ENCODE measurements at regions not wholly inside any gene's neighbourhood (a gene's known extent, or its start where the extent isn't known, plus 50 kb on each side); places are given as distances from the start of the nearest gene placed in this dataset.

DNA sequence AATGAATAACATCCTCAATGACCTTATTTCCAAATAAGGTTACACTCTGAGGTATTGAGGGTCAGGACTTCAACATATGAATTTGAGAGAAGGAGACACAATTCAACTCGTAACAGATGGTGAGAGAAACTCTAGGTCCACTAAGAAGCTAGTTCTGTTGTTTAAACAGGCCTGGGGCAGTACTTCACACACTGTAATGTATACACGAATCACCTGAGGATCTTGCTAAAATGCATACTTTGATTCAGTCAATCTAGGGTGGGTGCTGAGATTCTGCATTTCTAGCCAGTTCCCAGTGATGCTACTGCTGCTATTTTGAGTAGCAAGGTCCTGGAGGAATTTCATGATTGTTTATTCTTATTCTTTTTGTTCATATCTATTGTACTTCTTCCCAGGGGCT, 186.8 kb downstream of the SATB1 start:
- TF ChIP-seq, protein P1, sequence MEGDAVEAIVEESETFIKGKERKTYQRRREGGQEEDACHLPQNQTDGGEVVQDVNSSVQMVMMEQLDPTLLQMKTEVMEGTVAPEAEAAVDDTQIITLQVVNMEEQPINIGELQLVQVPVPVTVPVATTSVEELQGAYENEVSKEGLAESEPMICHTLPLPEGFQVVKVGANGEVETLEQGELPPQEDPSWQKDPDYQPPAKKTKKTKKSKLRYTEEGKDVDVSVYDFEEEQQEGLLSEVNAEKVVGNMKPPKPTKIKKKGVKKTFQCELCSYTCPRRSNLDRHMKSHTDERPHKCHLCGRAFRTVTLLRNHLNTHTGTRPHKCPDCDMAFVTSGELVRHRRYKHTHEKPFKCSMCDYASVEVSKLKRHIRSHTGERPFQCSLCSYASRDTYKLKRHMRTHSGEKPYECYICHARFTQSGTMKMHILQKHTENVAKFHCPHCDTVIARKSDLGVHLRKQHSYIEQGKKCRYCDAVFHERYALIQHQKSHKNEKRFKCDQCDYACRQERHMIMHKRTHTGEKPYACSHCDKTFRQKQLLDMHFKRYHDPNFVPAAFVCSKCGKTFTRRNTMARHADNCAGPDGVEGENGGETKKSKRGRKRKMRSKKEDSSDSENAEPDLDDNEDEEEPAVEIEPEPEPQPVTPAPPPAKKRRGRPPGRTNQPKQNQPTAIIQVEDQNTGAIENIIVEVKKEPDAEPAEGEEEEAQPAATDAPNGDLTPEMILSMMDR (IDR thresholded peaks at IDR 0.05; ENCODE audit: insufficient read depth, low read depth, low read length), result no peak
- Histone ChIP-seq H3K27me3 (ENCODE audit: control insufficient read depth, insufficient read depth, low read length) (no peaks in the 10 kb centered on the region), H3K36me3 (ENCODE audit: control insufficient read depth, insufficient read depth, low read length) (no peaks in the 10 kb centered on the region), H3K4me3 (ENCODE audit: low read depth, low read length) (no peak overlapping the region)
- no peak for DNase-seq (ENCODE audit: low read depth)
- POLR2A ChIA-PET, result no interaction called here
- CTCF ChIA-PET, result no interaction called here

DNA sequence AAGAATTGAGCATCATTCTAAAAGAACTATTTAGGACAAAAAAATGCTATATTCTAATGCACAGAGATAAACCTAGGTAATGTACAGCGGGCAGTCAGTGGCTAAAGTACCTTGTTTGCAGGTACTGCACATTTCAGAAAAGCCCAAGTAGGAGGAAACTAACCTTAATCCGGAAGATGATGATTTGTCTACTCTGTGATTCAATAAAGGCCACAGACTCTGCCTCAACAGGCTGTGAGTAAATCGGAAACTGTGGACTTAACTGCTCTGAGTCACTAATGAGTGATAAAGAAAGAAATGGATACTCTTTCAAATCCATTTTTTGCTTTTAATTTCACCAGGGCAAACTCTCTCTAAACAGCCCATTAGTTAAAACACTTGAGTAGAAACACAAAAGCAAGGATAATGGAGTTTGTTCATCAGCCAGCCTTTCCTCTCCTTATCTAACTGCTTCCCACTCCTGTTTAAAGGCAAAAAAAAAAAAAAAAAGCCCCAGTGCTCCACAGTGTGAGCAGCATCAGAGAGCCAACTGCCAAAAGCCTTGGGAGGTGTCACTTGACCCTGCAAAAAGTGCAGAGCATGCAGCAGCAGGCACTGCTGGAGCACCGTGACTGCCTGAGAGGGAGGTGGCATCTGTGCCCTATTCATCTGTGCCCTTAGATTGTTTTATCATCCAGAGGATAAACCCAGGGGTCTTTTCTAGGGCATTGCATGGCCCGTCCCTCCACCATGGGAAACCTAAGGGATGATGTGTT, 187.7 kb downstream of the SATB1 start:
- CTCF ChIA-PET, result no interaction called here
- POLR2A ChIA-PET, result no interaction called here
- no peak for DNase-seq (ENCODE audit: low read depth)

GRCh38 chr3:18236726-18237125, 188.4 kb downstream of the SATB1 start:
- Histone ChIP-seq H3K36me3 (ENCODE audit: control insufficient read depth, insufficient read depth, low read length) (no peaks in the 10 kb centered on the region), H3K27me3 (ENCODE audit: control insufficient read depth, insufficient read depth, low read length) (no peaks in the 10 kb centered on the region), H3K4me3 (ENCODE audit: low read depth, low read length) (no peak overlapping the region)
- CTCF ChIA-PET, result interaction anchor here (1.0 kb wide), 1 partner anchor 13 kb away, joined by 3 read pairs; no protein-coding TSS in a partner anchor
- POLR2A ChIA-PET, result no interaction called here
- TF ChIP-seq, protein P1 (IDR thresholded peaks at IDR 0.05; ENCODE audit: insufficient read depth, low read depth, low read length), result no peak
- no peak for DNase-seq (ENCODE audit: low read depth)

More for the DNA sequence above, 187.7 kb downstream of the SATB1 start:
- H3K4me3 ChIP-seq (ENCODE audit: low read depth, low read length), result no peak overlapping the region
- H3K36me3 ChIP-seq (ENCODE audit: control insufficient read depth, insufficient read depth, low read length), result no peaks in the 10 kb centered on the region
- H3K27me3 ChIP-seq (ENCODE audit: control insufficient read depth, insufficient read depth, low read length), result no peaks in the 10 kb centered on the region
- TF ChIP-seq, protein P1 (IDR thresholded peaks at IDR 0.05; ENCODE audit: insufficient read depth, low read depth, low read length), result no peak

GRCh38 chr3:18234717-18235335, 190.3 kb downstream of the SATB1 start:
- no peak overlapping the region for H3K4me3 ChIP-seq (ENCODE audit: low read depth, low read length)
- H3K27me3 ChIP-seq (ENCODE audit: control insufficient read depth, insufficient read depth, low read length), result no peaks in the 10 kb centered on the region
- POLR2A ChIA-PET, result no interaction called here
- no peaks in the 10 kb centered on the region for H3K36me3 ChIP-seq (ENCODE audit: control insufficient read depth, insufficient read depth, low read length)
- no peak for DNase-seq (ENCODE audit: low read depth)
- TF ChIP-seq, protein P1 (IDR thresholded peaks at IDR 0.05; ENCODE audit: insufficient read depth, low read depth, low read length), result no peak
- CTCF ChIA-PET, result interaction anchor here (1.2 kb wide), 1 partner anchor 10 kb away, joined by 3 read pairs; no protein-coding TSS in a partner anchor

GRCh38 chr3:18233987-18234716, 191.0 kb downstream of the SATB1 start:
- Histone ChIP-seq H3K27me3 (ENCODE audit: control insufficient read depth, insufficient read depth, low read length) (no peaks in the 10 kb centered on the region), H3K4me3 (ENCODE audit: low read depth, low read length) (no peak overlapping the region), H3K36me3 (ENCODE audit: control insufficient read depth, insufficient read depth, low read length) (no peaks in the 10 kb centered on the region)
- TF ChIP-seq, protein P1 (IDR thresholded peaks at IDR 0.05; ENCODE audit: insufficient read depth, low read depth, low read length), result no peak
- CTCF ChIA-PET, result no interaction called here
- no peak for DNase-seq (ENCODE audit: low read depth)
- POLR2A ChIA-PET, result no interaction called here

Data from BJ (cell line).